Naive thymus-derived CD4-positive, alpha-beta T cell (primary cell): ENCODE measurements at regions not wholly inside any gene's neighbourhood (a gene's known extent, or its start where the extent isn't known, plus 50 kb on each side); places are given as distances from the start of the nearest gene placed in this dataset.

Experiments
- ATAC-seq: fragments of 150-1000 bp; cut with Tn5 transposase; 2 replicates; pipeline ENCODE4 v1.10.0; 2021; ENCODE audit warnings: mild to moderate bottlenecking, moderate library complexity
- CTCF ChIA-PET: fragments of 350-600 bp; sonication (Branson Sonifier 250); formaldehyde crosslinking; loops from one replicate; lab custom pipeline; 2021; ENCODE audit warnings: antibody characterized with exemption; lab: Charles Lee
- POLR2A ChIA-PET: fragments of 350-600 bp; sonication (Branson Sonifier 250); formaldehyde crosslinking; loops from one replicate; lab custom pipeline; 2021; ENCODE audit warnings: antibody characterized with exemption, inconsistent platforms; lab: Charles Lee
- DNase-seq, 9 donors: peaks; one replicate each; pipeline versions ENCODE4 v3.0.0 to v3.0.0-alpha.2; 2020 to 2022; ENCODE audit warnings: mixed read lengths in 1 of 9
- H3K27ac ChIP-seq: one replicate; pipeline ENCODE4 v1.7.0; 2013; ENCODE audit warnings: mild to moderate bottlenecking, low read depth, low read length, moderate library complexity
- H3K27me3 ChIP-seq, 2 donors: one replicate each; pipeline ENCODE4 v1.7.0; 2013; ENCODE audit warnings: low read length in 2 of 2, mild to moderate bottlenecking in 2 of 2, moderate library complexity in 2 of 2; ENCODE audit not compliant: control insufficient read depth in 2 of 2, insufficient read depth in 2 of 2
- H3K36me3 ChIP-seq, 3 experiments: 1 replicate in 2 of 3; 2 replicates in 1 of 3; pipeline ENCODE4 v1.7.0; 2013; ENCODE audit warnings: low read length in 3 of 3, mild to moderate bottlenecking in 3 of 3, moderate library complexity in 1 of 3; ENCODE audit not compliant: insufficient read depth in 3 of 3, control insufficient read depth in 2 of 3
- H3K4me1 ChIP-seq, 2 donors: one replicate each; pipeline ENCODE4 v1.7.0; 2013; ENCODE audit warnings: low read length in 2 of 2, mild to moderate bottlenecking in 2 of 2, moderate library complexity in 1 of 2; ENCODE audit not compliant: control insufficient read depth in 2 of 2, insufficient read depth in 2 of 2
- H3K4me3 ChIP-seq: 2 replicates; pipeline ENCODE4 v1.7.0; 2013; ENCODE audit warnings: mild to moderate bottlenecking, low read length
- H3K9me3 ChIP-seq, 3 experiments: 1 replicate in 2 of 3; 2 replicates in 1 of 3; pipeline ENCODE4 v1.7.0; 2013; ENCODE audit warnings: low read length in 3 of 3; ENCODE audit not compliant: control insufficient read depth in 2 of 3
- H3K27ac Mint-ChIP-seq, 9 donors: one replicate each; pipeline ENCODE4 v1.8.0; 2020 to 2022; ENCODE audit warnings: mixed read lengths in 9 of 9, mild to moderate bottlenecking in 8 of 9, moderate library complexity in 5 of 9, inconsistent platforms in 2 of 9
- H3K27me3 Mint-ChIP-seq, 5 donors: one replicate each; pipeline ENCODE4 v1.8.0; 2021 to 2022; ENCODE audit warnings: mixed read lengths in 5 of 5, mild to moderate bottlenecking in 1 of 5
- H3K36me3 Mint-ChIP-seq, 5 donors: one replicate each; pipeline ENCODE4 v1.8.0; 2020 to 2022; ENCODE audit warnings: mixed read lengths in 5 of 5, mild to moderate bottlenecking in 3 of 5, inconsistent platforms in 1 of 5
- H3K4me1 Mint-ChIP-seq, 7 donors: one replicate each; pipeline ENCODE4 v1.8.0; 2020 to 2022; ENCODE audit warnings: mixed read lengths in 7 of 7, mild to moderate bottlenecking in 3 of 7, inconsistent platforms in 1 of 7
- H3K4me3 Mint-ChIP-seq, 10 donors: one replicate each; pipeline ENCODE4 v1.8.0; 2020 to 2022; ENCODE audit warnings: mild to moderate bottlenecking in 10 of 10, mixed read lengths in 10 of 10, moderate library complexity in 6 of 10, inconsistent platforms in 2 of 10
- H3K9me3 Mint-ChIP-seq, 11 donors: one replicate each; pipeline ENCODE4 v1.8.0; 2020 to 2022; ENCODE audit warnings: mixed read lengths in 11 of 11, mild to moderate bottlenecking in 4 of 11, inconsistent platforms in 1 of 11, moderate library complexity in 1 of 11
- intact Hi-C, 2 donors: fragments of 100-400 bp; cut with micrococcal nuclease; formaldehyde crosslinking; loops; one replicate each; pipeline ENCODE4 v1.15.1; 2023

- Histone ChIP-seq H3K9me3 (no peaks in the 10 kb centered on the region), H3K27me3 (no peaks in the 10 kb centered on the region), H3K4me1 (no peaks in the 10 kb centered on the region), H3K4me3 (no peak overlapping the region), H3K36me3 (no peaks in the 10 kb centered on the region), H3K27ac (no peak overlapping the region)
- ChIA-PET CTCF (no interaction called here), POLR2A (no interaction called here)
- ATAC-seq, result no peak
- Mint-ChIP-seq H3K27ac (no peak overlapping the region), H3K4me3 (no peak overlapping the region), H3K4me1 (no peaks in the 10 kb centered on the region), H3K36me3 (no peaks in the 10 kb centered on the region), H3K9me3 (peaks cover 0 to 1% (median 0%) of the 10 kb centered on the region in 11 donors), H3K27me3 (peaks cover 0 to 5% (median 4%) of the 10 kb centered on the region in 5 donors)
- intact Hi-C loops, result no loop called here
- no peak for DNase-seq
Measured at GRCh38 chr7:17502213-17503060, 204.0 kb downstream of the AHR start.

GRCh38 chr7:17506095-17506494 lies 207.6 kb downstream of the AHR start:
- Histone ChIP-seq H3K27ac (no peak overlapping the region), H3K9me3 (no peaks in the 10 kb centered on the region), H3K4me3 (no peak overlapping the region), H3K4me1 (no peaks in the 10 kb centered on the region), H3K36me3 (no peaks in the 10 kb centered on the region), H3K27me3 (no peaks in the 10 kb centered on the region)
- Mint-ChIP-seq H3K4me3 (no peak overlapping the region), H3K9me3 (peaks cover 0 to 1% (median 0%) of the 10 kb centered on the region in 11 donors), H3K4me1 (no peaks in the 10 kb centered on the region), H3K27ac (no peak overlapping the region), H3K36me3 (peaks cover 0 to 4% (median 0%) of the 10 kb centered on the region in 5 donors), H3K27me3 (peaks cover 0 to 5% (median 0%) of the 10 kb centered on the region in 5 donors)
- ATAC-seq (no peak), DNase-seq (no peak)
- intact Hi-C loops, result no loop called here
- ChIA-PET POLR2A (no interaction called here), CTCF (no interaction called here)

- H3K36me3 Mint-ChIP-seq, result peaks cover 0 to 4% (median 0%) of the 10 kb centered on the region in 5 donors
- peaks cover 0 to 1% (median 0%) of the 10 kb centered on the region in 11 donors for H3K9me3 Mint-ChIP-seq
- no peaks in the 10 kb centered on the region for H3K9me3 ChIP-seq
- H3K36me3 ChIP-seq, result no peaks in the 10 kb centered on the region
- intact Hi-C loops, result no loop called here
- no peak overlapping the region for H3K4me3 Mint-ChIP-seq
- H3K4me1 ChIP-seq, result no peaks in the 10 kb centered on the region
- ChIA-PET POLR2A (no interaction called here), CTCF (no interaction called here)
- DNase-seq, result no peak
- no peak overlapping the region for H3K27ac ChIP-seq
- H3K27ac Mint-ChIP-seq, result no peak overlapping the region
- no peak overlapping the region for H3K4me3 ChIP-seq
- H3K27me3 ChIP-seq, result no peaks in the 10 kb centered on the region
- ATAC-seq, result no peak
- peaks cover 0 to 5% (median 0%) of the 10 kb centered on the region in 5 donors for H3K27me3 Mint-ChIP-seq
- H3K4me1 Mint-ChIP-seq, result no peaks in the 10 kb centered on the region
Measured at GRCh38 chr7:17506596-17506995, 208.1 kb downstream of the AHR start.

- Histone ChIP-seq H3K4me1 (no peaks in the 10 kb centered on the region), H3K27me3 (no peaks in the 10 kb centered on the region), H3K4me3 (no peak overlapping the region), H3K27ac (no peak overlapping the region), H3K9me3 (no peaks in the 10 kb centered on the region), H3K36me3 (no peaks in the 10 kb centered on the region)
- ATAC-seq (no peak), DNase-seq (no peak)
- H3K9me3 Mint-ChIP-seq, result peaks cover 0 to 1% (median 0%) of the 10 kb centered on the region in 11 donors
- H3K4me1 Mint-ChIP-seq, result no peaks in the 10 kb centered on the region
- peaks cover 0 to 4% (median 0%) of the 10 kb centered on the region in 5 donors for H3K36me3 Mint-ChIP-seq
- H3K27me3 Mint-ChIP-seq, result peaks cover 0 to 3% (median 0%) of the 10 kb centered on the region in 5 donors
- ChIA-PET CTCF (no interaction called here), POLR2A (no interaction called here)
- intact Hi-C loops, result no loop called here
- H3K4me3 Mint-ChIP-seq, result no peak overlapping the region
- H3K27ac Mint-ChIP-seq, result no peak overlapping the region
Measured at GRCh38 chr7:17507717-17508116, 209.3 kb downstream of the AHR start.

GRCh38 chr7:17512181-17512675 lies 213.8 kb downstream of the AHR start:
- Histone ChIP-seq H3K27ac (no peak overlapping the region), H3K9me3 (no peaks in the 10 kb centered on the region), H3K36me3 (no peaks in the 10 kb centered on the region), H3K4me1 (no peaks in the 10 kb centered on the region), H3K27me3 (no peaks in the 10 kb centered on the region), H3K4me3 (no peak overlapping the region)
- peaks cover 0 to 4% (median 0%) of the 10 kb centered on the region in 5 donors for H3K36me3 Mint-ChIP-seq
- no peaks in the 10 kb centered on the region for H3K4me1 Mint-ChIP-seq
- H3K4me3 Mint-ChIP-seq, result no peak overlapping the region
- POLR2A ChIA-PET, result no interaction called here
- CTCF ChIA-PET, result interaction anchor here (1.0 kb wide), 1 partner anchor 9 kb away, joined by 3 read pairs; no protein-coding TSS in a partner anchor
- DNase-seq (no peak), ATAC-seq (no peak)
- H3K27me3 Mint-ChIP-seq, result peaks cover 0 to 13% (median 5%) of the 10 kb centered on the region in 5 donors
- H3K9me3 Mint-ChIP-seq, result peaks cover 0 to 3% (median 0%) of the 10 kb centered on the region in 11 donors
- no peak overlapping the region for H3K27ac Mint-ChIP-seq
- intact Hi-C loops, result no loop called here

- H3K27ac Mint-ChIP-seq, result no peak overlapping the region
- intact Hi-C loops, result no loop called here
- no peak overlapping the region for H3K27ac ChIP-seq
- no peak for ATAC-seq
- no peaks in the 10 kb centered on the region for H3K9me3 ChIP-seq
- no peaks in the 10 kb centered on the region for H3K27me3 ChIP-seq
- ChIA-PET CTCF (no interaction called here), POLR2A (no interaction called here)
- no peak overlapping the region for H3K4me3 Mint-ChIP-seq
- H3K36me3 Mint-ChIP-seq, result no peaks in the 10 kb centered on the region
- H3K36me3 ChIP-seq, result no peaks in the 10 kb centered on the region
- H3K4me3 ChIP-seq, result no peak overlapping the region
- H3K4me1 Mint-ChIP-seq, result peaks cover 0 to 5% (median 0%) of the 10 kb centered on the region in 7 donors
- peaks cover 0 to 26% (median 5%) of the 10 kb centered on the region in 5 donors for H3K27me3 Mint-ChIP-seq
- H3K4me1 ChIP-seq, result no peaks in the 10 kb centered on the region
- DNase-seq, result no peak
- peaks cover 0 to 3% (median 0%) of the 10 kb centered on the region in 11 donors for H3K9me3 Mint-ChIP-seq
Measured at GRCh38 chr7:17516771-17517170, 218.3 kb downstream of the AHR start.
